ENCODE measurements at regions not wholly inside any gene's neighbourhood (a gene's known extent, or its start where the extent isn't known, plus 50 kb on each side); places are given as distances from the start of the nearest gene placed in this dataset.

GRCh38 chr1:192238421-192238820 is 78.4 kb upstream of the RGS21 start:
- Histone ChIP-seq H3K4me1 (ENCODE audit: control insufficient read depth, insufficient read depth, low read length) (no peaks in the 10 kb centered on the region), H3K4me2 (ENCODE audit: low read depth, low read length) (no peak overlapping the region), H3K23ac (ENCODE audit: low read depth, low read length) (no peak overlapping the region), H3K14ac (replicated peaks; ENCODE audit: low read depth, low read length) (no peak overlapping the region), H4K8ac (ENCODE audit: low read depth in 2 of 2, low read length in 2 of 2) (no peak overlapping the region), H3K9ac (ENCODE audit: low read depth, low read length) (no peak overlapping the region), H3K79me1 (ENCODE audit: low read depth in 1 of 2, low read length in 2 of 2) (no peaks in the 10 kb centered on the region), H2BK120ac (ENCODE audit: low read depth, low read length) (no peak overlapping the region), H3K27ac (ENCODE audit: insufficient read depth, low read length) (no peak overlapping the region), H2BK5ac (ENCODE audit: low read depth, low read length, poor library complexity, severe bottlenecking) (no peak overlapping the region), H3K36me3 (ENCODE audit: control insufficient read depth, insufficient read depth, low read length) (no peaks in the 10 kb centered on the region), H3K56ac (ENCODE audit: extremely low read depth, insufficient read depth, low read length) (no peak overlapping the region), H2AFZ (replicated peaks; ENCODE audit: low read length, poor library complexity) (no peak overlapping the region), H4K5ac (ENCODE audit: low read depth, low read length) (peak overlapping the region; percentile 51; the same call in 1 of the 2 replicates), H3K9me3 (ENCODE audit: control insufficient read depth, insufficient read depth, low read length) (no peaks in the 10 kb centered on the region), H2AK5ac (ENCODE audit: low read depth, low read length) (no peak overlapping the region), H3K27me3 (ENCODE audit: control insufficient read depth, insufficient read depth, low read length) (no peaks in the 10 kb centered on the region), H3K4me3 (ENCODE audit: insufficient read depth, low read depth, low read length) (no peak overlapping the region), H3K4ac (ENCODE audit: low read depth, low read length) (0 out of 2 replicates have a peak overlapping the region, but pooled peaks have one; percentile 24), H2BK15ac (ENCODE audit: low read depth, low read length) (no peak overlapping the region), H3K18ac (ENCODE audit: low read depth, low read length) (peak overlapping the region; percentile 68; the same call in 1 of the 2 replicates), H3K9me1 (ENCODE audit: insufficient read depth, low read length) (no peaks in the 10 kb centered on the region), H2AK9ac (replicated peaks; ENCODE audit: low read depth, low read length, poor library complexity) (no peak overlapping the region), H4K91ac (ENCODE audit: insufficient read depth, low read depth, low read length) (peak overlapping the region; percentile 15; the same call in 1 of the 2 replicates), H2BK20ac (ENCODE audit: low read depth, low read length) (0 out of 2 replicates have a peak overlapping the region, but pooled peaks have one; percentile 49), H4K20me1 (ENCODE audit: insufficient read depth, low read length) (no peaks in the 10 kb centered on the region)
- in situ Hi-C loops (cut with MboI; ENCODE audit: low sequenced_read_pairs) (no loop called here), dilution Hi-C loops (cut with HindIII; ENCODE audit: low sequenced_read_pairs, unreplicated experiment) (no loop called here), intact Hi-C loops (cut with micrococcal nuclease) (no loop called here)
- BruUV-seq (replicated peaks) = no TSS peak
- ChIA-PET POLR2A (ENCODE audit: unreplicated experiment) (no interaction called here), CTCF (no interaction called here)
- ATAC-seq (ENCODE audit: low read depth) (no peak), DNase-seq (no peak)
- TF ChIP-seq CHD1 (IDR thresholded peaks at IDR 0.05; ENCODE audit: low read depth, low read length) (no peak), NFE2L2 (IDR thresholded peaks at IDR 0.05; ENCODE audit: low read depth, low read length) (no peak), ELK1 (IDR thresholded peaks at IDR 0.05; ENCODE audit: borderline replicate concordance, low read depth, low read length) (no peak), SMC3 (IDR thresholded peaks at IDR 0.05; ENCODE audit: low read depth, low read length) (no peak), CEBPB (IDR thresholded peaks at IDR 0.05; ENCODE audit: low read depth, low read length) (no peak), BHLHE40 (IDR thresholded peaks at IDR 0.05; ENCODE audit: low read depth, low read length) (no peak), CTCF (conservative IDR thresholded peaks at IDR 0.05; ENCODE audit: low read depth, low read length) (no peak), POLR2A (IDR thresholded peaks at IDR 0.05; ENCODE audit: low read depth, low read length) (no peak), RCOR1 (IDR thresholded peaks at IDR 0.05; ENCODE audit: insufficient replicate concordance, low read length) (no peak)
- no CpG with 5 or more reads among the region's 2 CpGs for WGBS, 2 experiments (ENCODE audit: extremely low coverage in 2 of 2, insufficient read length in 1 of 2)
